ENCODE measurements at regions not wholly inside any gene's neighbourhood (a gene's known extent, or its start where the extent isn't known, plus 50 kb on each side); places are given as distances from the start of the nearest gene placed in this dataset.

GRCh38 chr2:128721096-128721495 is 402.4 kb upstream of the HS6ST1 start:
- no peak overlapping the region for H3K4me3 ChIP-seq (ENCODE audit: low read length)
- TF ChIP-seq, protein P1, sequence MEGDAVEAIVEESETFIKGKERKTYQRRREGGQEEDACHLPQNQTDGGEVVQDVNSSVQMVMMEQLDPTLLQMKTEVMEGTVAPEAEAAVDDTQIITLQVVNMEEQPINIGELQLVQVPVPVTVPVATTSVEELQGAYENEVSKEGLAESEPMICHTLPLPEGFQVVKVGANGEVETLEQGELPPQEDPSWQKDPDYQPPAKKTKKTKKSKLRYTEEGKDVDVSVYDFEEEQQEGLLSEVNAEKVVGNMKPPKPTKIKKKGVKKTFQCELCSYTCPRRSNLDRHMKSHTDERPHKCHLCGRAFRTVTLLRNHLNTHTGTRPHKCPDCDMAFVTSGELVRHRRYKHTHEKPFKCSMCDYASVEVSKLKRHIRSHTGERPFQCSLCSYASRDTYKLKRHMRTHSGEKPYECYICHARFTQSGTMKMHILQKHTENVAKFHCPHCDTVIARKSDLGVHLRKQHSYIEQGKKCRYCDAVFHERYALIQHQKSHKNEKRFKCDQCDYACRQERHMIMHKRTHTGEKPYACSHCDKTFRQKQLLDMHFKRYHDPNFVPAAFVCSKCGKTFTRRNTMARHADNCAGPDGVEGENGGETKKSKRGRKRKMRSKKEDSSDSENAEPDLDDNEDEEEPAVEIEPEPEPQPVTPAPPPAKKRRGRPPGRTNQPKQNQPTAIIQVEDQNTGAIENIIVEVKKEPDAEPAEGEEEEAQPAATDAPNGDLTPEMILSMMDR (conservative IDR thresholded peaks at IDR 0.05; ENCODE audit: low read length): no peak
- no peak for DNase-seq (ENCODE audit: low read depth)

GRCh38 chr2:128722489-128722888 is 403.8 kb upstream of the HS6ST1 start:
- DNase-seq (ENCODE audit: low read depth): no peak
- TF ChIP-seq, protein P1 (conservative IDR thresholded peaks at IDR 0.05; ENCODE audit: low read length): no peak
- no peak overlapping the region for H3K4me3 ChIP-seq (ENCODE audit: low read length)

DNA sequence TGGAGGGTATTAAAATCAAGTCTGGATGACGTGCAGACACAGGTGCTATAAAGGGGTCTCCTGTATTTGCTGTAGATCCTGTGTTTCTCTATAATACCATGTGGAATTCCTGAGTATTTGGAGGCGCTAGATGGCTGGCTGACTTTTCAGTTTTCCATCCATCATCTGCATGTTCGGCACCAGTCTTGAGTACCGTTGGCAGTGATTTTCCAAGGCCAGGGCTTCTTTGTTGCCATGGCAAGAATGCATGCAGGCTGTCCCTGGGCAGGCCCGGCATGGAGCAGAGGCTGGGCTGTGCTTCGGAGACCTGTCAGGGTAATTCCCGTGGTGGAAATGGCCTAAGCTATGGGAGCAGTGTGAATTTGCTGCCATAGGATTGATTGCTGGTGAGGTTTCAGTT is 405.9 kb upstream of the HS6ST1 start:
- DNase-seq (ENCODE audit: low read depth): no peak
- TF ChIP-seq, protein P1 (conservative IDR thresholded peaks at IDR 0.05; ENCODE audit: low read length): no peak
- H3K4me3 ChIP-seq (ENCODE audit: low read length): no peak overlapping the region

DNA sequence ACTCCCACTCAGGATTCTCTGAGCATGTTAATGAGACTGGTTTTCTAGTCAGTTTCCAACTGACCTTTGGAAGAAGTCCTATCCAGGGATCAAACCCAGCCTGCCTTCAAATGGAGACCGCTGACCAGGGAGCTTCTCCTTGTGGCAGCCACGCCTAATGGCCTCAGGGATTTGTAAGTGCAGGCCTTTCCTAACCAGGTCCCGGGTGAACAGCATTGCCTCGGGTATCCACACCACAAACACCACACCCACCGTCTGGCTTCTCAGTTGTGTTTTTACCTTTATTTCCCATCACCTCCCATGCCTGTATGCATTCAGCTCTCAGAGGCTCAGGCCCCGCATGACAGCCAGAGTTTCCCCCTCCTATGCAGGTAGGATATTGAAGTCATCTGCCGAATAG is 406.3 kb upstream of the HS6ST1 start:
- TF ChIP-seq, protein P1 (conservative IDR thresholded peaks at IDR 0.05; ENCODE audit: low read length): no peak
- no peak overlapping the region for H3K4me3 ChIP-seq (ENCODE audit: low read length)
- DNase-seq (ENCODE audit: low read depth): no peak

GRCh38 chr2:128726236-128726635 is 407.6 kb upstream of the HS6ST1 start:
- no peak for DNase-seq (ENCODE audit: low read depth)
- no peak overlapping the region for H3K4me3 ChIP-seq (ENCODE audit: low read length)

DNA sequence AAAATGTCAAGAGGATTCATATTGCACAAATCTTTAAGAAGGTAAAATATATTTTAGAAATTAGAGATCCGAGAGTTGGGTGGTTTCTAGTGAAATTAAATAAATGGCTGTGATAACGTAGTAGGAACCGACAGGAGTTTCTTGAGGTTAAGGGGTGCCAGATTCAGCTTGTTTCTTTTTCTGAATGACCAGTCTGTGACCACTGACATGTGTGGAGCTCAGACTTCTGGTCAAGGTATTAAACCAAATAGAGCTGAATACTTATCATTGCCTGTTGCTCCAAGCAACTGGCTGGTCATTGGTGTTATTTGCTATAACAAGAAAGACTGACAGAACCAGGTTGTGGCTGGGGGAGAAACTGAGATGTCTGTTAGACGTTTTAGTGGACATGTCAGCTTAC is 408.2 kb upstream of the HS6ST1 start:
- H3K4me3 ChIP-seq (ENCODE audit: low read length): no peak overlapping the region
- DNase-seq (ENCODE audit: low read depth): no peak
- TF ChIP-seq, protein P1 (conservative IDR thresholded peaks at IDR 0.05; ENCODE audit: low read length): no peak

More at GRCh38 chr2:128726236-128726635, 407.6 kb upstream of the HS6ST1 start:
- TF ChIP-seq, protein P1 (conservative IDR thresholded peaks at IDR 0.05; ENCODE audit: low read length): no peak

GRCh38 chr2:128727404-128727803 is 408.7 kb upstream of the HS6ST1 start:
- no peak overlapping the region for H3K4me3 ChIP-seq (ENCODE audit: low read length)
- no peak for DNase-seq (ENCODE audit: low read depth)
- TF ChIP-seq, protein P1 (conservative IDR thresholded peaks at IDR 0.05; ENCODE audit: low read length): no peak

All from AG10803 (cell line).